Ramos (cell line): ENCODE measurements at regions not wholly inside any gene's neighbourhood (a gene's known extent, or its start where the extent isn't known, plus 50 kb on each side); places are given as distances from the start of the nearest gene placed in this dataset.
"Not testable (repeated sequence)": the region's sequence is repeated elsewhere in the genome, so short reads cannot be mapped to it uniquely, and the experiment has no call there.

Source experiments
- in situ Hi-C: fragments of 300-500 bp; cut with MboI; formaldehyde crosslinking; loops from one replicate; pipeline ENCODE4 v1.14.3; 2022; ENCODE audit warnings: low sequenced_read_pairs; ENCODE audit not compliant: unreplicated experiment

DNA sequence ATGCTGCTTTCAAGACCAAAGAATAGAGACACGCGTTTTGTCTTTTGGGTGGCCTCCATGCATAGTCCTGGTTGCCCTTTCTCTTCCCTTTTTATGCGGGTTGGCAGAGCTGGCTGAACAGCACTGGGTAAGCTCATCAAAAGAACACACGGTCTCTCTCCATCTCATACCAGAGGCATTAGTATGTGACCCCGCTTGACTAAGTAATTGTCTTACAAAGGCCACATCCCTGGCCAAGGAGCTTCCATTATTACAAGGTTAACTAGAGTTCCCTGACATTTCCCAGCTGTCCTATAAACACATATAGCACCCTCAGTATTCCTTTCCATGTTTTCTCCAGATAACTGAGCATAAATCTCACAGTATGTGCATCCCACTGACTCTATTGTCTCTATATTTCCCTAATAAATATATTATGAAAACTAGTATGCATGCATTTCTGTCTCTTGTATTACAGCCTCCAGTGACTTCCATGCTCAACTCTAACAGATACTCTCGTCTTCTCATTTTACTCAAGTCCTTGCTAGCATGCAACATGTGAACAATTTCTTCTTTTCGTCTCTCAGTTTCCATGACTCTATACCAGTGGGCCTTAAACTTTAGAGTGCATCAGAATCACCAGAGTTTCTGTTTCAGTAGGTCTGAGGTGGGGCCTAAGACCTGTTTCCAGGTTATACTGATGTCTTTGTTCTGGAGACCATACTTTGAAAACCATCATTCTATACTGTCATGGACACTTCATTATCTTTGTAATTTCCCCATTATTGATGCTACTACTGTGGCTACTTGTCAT, 247.7 kb upstream of the ARSJ start:
- in situ Hi-C loops: no loop called here

DNA sequence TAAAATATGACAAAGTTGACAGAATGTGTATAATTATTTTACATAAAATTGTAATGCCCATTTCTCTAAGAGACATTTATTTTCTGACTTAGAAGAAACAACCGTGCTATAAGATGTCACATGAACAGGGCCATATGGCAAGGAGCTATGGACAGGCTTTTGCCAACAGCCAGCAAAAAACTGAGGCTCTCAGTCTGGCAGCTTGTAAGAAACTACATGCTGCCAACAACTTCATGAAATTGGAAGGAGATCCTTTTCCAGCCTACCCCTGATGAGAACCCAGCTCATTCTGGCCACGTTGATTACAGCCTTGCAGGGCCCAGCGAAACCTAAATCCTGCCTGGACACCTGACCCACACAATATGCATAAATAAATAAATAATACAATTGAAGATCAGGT, 250.3 kb upstream of the ARSJ start:
- in situ Hi-C loops: no loop called here

DNA sequence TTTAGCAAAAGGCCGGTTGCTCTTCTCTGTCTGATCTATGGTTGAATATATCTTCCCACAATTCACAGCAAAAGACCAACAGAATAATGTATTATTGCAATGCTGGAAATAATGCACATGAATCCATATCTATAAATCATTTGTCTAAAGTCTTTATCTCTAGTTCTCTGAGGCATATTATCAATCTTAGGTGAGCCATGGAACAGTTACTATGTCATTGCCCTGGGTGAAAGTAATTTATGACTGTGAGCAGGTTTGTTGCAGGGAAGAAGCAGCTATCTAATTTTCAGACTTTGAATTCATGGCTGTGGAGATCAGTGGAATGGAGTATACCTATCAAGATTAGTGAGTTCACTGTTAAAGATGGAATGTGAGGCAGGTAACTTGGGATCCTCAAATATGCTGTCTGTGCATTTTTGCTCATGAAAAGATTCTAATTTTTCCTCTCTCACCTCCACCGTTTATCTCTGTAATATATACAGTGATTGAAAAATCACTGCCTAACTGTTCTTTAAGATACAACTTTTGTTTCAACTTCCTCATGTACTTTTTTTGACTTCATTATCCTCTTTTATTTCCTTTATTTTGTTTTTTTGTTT, 256.8 kb upstream of the ARSJ start:
- in situ Hi-C loops: no loop called here

DNA sequence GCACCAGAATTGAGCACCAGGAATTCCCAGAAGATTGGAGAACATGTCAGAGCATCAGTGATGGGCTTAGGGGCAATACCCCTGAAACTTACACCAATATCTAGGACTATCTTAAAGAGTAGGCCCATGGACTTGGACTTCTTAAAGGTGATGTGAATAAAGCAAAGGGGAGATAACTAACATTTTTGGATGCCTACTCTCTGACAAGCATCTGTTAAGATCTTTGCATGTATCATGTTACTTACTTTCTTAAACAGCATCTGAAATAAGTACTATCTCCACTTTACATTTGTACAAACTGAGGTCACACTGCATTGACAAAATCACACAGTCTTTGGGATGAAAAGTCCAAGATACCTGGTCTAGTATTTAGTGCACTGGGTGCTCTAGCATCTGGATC, 258.6 kb upstream of the ARSJ start:
- in situ Hi-C loops: no loop called here

DNA sequence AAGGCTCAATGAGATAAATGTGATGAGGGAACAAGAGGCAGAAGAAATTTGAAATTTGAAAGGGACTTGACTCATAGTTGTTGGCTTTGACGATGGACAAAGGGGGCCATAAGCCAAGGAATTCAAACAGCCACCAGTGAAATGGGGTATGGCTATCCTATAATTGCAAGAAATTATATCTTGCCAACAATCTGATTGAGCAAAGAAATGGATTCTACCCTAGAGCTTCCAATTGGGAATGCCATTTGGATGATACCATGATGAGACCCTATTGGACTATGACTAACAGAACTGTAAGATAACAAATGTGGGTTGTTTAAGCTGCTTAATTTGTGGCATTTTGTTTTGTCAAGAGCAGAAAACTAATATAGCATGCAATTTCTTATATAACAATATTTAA, 270.1 kb upstream of the ARSJ start:
- in situ Hi-C loops: no loop called here

DNA sequence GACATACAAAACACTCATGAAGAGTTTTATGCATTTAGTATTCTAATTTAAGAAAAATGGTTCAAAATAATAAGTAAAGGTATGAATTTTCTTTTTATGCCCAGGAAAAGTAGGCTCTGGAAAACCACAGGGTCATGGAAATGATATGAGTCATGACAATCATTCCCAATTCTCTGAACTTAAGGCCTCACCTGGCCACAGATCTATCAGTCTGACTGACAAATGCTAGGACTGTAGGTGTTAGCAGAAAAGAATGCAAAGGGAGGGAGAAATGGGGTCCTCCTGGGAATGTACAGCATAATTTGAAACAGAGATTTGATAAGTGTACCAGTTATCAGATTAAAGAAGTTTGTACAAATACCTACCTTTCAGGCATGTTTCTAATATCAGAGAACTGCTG, 270.5 kb upstream of the ARSJ start:
- in situ Hi-C loops: no loop called here

DNA sequence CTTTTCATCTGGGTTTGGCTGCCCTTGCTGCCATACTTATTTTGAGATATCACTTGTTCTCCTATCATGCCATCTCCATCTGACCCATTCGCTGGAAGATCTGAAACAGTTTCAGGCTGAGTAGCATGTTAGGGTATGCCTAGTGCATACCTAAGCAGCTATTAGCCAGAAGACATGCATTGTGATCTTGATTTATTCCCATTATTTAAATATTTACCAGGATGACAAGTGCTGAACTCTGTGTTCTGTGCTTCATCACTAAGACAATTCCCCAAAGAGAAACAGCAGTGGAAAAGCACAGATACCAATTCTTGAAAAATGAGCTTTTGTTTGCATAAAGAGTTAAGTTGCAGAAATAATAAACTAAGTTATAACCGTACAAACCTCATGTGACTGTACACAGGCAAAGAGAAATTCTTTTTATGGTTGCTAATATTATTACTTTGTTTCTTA, 271.0 kb upstream of the ARSJ start:
- in situ Hi-C loops: no loop called here

DNA sequence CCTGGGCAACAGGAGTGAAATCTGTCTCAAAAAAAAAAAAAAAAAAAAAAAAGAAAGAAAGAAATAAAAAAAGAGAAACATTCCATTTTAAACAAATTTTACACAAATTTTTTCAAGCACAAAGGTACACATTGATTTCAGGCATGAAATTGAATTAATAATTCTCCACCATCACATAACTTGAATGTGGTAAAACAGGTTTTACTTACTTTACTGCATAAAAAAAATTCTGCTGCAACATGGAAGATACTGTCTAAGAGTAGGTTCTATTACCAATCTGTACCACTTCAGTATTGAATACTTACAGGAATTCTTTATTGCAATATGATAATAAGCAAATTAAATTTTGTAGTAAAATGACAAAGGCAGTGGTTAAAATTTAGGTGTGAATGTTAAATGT, 271.6 kb upstream of the ARSJ start:
- in situ Hi-C loops: no loop called here

DNA sequence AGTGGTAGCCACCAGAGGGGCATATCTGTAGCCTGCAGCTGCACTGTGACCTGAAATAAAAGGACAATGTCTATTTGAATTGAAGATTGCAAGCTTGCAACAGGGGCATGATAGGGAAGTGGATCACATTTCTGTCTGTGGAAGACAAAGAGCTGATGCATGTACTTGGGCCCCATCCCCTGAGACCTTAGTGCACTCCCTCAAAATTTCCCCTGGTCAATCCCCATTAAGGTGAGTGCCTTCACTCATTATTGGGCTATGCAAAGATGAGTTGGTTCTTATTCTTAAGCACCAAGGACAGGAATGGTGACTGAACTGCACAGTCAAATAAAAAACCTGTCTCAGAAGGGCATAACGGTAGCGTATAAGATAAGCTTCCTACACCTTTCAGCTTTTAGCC, 273.1 kb upstream of the ARSJ start:
- in situ Hi-C loops: no loop called here

DNA sequence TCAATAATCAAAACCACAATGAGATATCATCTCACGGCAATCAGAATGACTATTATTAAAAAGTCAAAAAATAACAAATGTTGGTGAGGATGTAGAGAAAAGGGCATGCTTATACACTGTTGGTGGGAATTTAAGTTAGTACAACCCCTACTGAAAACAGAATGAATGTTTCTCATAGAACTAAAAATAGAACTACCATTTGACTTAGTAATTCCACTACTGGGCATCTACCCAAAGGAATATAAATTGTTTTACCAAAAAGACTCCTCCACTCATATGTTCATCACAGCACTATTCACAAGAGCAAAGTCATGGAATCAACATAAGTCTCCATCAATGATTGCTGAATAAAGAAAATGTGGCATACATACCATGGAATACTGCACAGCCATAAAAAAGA, 278.1 kb upstream of the ARSJ start:
- in situ Hi-C loops: no loop called here

DNA sequence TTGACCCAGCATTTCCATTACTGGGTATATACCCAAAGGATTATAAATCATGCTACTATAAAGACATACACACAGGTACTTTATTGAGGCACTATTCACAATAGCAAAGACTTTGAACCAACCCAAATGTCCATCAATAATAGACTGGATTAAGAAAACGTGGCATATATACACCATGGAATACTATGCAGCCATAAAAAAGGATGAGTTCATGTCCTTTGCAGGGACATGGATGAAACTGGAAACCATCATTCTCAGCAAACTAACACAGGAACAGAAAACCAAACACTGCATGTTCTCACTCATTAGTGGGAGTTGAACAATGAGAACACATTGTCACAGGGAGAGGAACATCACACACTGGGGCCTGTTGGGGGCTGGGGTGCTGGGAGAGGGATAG, 283.0 kb upstream of the ARSJ start:
- in situ Hi-C loops: not testable (repeated sequence)

DNA sequence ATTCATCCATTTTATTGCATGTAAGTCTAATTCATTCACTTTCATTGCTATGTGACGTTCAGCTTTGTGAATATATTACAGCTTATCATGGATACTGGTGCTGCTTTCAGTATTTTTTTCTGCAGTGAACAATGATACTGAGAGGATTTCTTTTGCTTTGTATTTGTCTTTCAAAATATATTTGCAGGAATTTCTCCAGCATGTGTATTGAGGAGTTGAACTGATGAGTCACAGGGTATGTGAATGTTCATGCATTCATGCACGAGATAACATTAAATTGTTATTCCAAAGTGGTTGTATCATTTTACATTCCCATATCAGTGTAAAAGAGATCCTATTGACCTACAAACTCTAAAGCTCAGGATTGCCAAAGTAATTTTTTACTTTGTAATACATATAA, 283.8 kb upstream of the ARSJ start:
- in situ Hi-C loops: no loop called here

DNA sequence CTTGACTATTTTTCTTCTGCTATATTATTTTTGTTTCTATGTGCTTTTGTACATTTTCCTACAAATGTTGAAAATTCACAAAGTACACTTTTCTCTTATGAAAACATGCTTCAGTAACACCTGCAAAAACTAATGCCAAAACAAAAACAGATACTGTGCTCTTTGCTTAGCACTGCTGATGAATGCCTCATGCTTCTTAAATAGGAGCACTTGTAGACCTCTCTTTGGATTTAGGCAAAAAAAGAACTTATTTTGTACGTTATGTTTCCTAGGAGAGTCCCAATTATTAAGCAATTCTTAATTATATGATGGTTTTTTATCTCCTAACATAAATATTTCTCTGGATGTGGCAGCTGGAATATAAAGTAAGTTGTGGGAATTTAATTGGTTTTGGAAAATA, 285.0 kb upstream of the ARSJ start:
- in situ Hi-C loops: no loop called here

DNA sequence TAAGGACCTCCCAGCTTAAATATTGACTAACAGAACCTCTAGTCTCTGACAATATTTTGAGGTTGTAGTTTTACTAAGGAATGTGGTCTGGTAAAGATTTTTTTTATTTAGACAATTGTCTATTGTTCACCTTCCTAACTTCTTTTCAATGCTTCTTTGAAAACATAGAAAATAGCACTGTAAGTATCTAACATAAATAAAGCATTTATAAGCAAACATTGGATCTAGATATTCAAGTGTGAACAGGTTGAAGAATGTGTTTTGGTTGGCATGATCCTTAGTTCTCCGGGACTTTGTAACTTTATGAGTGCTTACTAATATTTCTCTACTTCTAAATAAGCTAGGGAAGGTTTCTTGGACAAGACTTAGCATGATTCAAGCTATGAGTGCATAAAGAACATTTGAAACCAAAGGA, 285.4 kb upstream of the ARSJ start:
- in situ Hi-C loops: no loop called here

DNA sequence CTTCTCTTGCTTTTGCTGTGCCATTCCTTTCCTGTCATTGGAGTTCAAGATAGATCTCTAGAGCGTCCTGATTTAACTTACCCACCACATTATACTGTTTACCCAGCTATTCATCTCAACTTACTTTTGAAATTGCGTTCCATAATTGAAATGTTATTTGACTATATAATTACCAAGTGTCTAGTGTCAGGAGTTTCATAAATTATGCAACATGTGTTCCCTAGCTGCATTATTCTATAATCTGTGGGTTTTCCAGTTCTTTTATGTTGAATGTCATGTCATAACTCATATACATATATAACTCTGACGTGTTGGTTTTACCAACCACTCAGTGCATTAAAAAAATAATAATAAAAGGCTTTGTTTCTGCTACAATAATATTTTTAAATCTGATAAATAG, 285.9 kb upstream of the ARSJ start:
- in situ Hi-C loops: no loop called here

DNA sequence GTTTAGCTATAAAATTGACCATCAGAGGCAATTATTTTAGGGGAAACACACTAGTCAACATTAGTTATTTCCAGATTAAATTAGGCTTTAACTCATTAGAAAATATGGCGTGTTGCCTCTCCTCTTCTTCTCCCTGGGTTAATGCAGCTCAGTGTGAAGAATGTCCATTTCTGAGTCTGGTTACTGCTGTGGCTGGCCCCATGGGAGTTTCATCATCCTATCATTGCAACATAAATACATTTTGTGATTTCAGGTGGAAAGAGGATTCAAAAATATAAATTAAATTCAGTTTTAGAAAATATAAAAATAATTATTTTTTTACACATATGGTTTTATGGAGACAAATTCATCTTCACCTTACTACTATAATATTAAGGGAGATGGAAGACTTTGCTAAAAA, 288.5 kb upstream of the ARSJ start:
- in situ Hi-C loops: no loop called here

DNA sequence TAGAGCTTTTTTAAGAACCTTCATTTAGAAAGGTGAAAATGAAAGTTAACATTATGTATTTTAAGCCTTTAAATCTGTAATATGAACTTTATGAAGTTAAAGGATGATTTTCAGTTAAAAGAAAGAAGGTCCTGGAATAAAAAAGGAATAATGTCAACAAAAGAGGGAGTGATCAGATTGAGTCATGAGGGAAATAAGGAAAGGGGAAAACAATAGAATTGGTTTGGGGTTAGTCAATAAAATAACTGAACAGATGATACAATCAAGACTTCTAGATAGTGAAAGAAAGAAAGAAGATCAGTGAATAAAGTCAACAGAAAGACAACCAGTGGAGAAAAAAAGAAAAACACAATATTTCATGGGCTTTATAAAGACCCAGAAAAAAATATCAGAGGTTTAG, 291.6 kb upstream of the ARSJ start:
- in situ Hi-C loops: no loop called here

DNA sequence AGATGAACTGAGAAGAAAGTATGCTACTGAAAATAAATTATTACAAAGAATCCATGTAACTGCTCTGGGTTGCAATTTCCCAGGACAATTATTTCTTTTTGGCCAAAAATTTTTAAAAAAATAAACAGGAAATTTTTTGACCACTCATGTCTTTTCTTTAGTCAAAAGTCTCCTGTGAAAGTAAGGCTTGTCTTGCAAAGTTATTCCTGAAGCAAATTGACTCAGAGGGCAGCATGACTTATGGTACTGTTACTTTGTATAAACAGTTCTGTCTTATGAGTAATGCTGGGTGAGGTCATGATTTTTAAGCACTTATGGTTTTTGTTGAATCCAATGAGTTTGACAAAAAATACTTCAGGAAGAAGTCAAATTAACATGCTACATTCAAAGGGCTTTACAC, 292.8 kb upstream of the ARSJ start:
- in situ Hi-C loops: no loop called here

DNA sequence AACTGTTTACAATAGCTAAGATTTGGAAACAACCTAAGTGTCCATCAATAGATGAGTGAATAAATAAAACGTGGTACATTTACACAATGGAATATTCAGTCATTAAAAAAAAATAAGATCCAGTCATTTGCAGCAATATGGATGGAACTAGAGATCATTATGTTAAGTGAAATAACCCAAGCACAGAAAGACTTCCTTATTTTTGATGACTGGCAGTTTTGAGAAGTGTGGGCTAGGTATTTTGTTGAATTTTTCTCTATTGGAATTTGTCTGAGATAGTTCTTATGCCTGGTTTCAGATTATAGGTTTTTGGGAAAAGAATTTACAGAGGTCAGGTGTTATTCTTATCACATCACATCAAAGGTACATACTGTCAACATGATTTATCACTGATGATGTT, 293.8 kb upstream of the ARSJ start:
- in situ Hi-C loops: no loop called here

DNA sequence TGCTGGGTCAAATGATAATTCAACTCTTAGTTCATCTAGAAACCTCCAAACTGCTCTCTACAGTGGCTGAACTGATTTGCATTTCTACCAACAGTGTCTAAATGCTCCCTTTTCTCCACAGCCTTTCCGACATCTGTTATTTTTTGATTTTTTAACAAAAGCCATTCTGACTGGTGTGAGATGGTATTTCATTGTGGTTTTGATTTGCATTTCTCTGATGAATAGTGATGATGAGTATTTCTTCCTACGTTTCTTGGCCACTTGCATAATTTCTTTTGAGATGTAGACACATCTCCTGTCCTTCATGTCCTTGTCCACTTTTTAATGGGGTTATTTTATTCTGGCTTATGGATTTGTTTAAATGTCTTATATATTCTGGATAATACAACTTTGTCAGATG, 298.2 kb upstream of the ARSJ start:
- in situ Hi-C loops: no loop called here

DNA sequence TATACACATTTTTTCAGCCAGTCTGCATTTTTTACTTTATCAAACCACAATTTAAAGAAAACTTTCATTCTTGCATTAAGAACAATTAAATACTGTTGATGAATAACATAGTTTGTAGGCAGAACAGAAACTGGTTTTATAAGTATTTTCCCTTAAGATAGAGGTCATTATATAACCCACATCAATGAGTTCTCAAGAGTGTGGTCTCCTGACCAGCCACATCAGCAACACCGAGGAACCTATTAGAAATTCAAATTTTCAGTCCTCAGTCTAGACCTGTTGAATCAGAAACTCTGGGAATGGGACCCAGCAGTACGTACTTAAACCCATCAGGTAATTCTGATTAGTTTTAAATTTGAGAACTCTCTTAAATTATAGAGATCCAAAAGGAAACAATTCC, 299.6 kb upstream of the ARSJ start:
- in situ Hi-C loops: no loop called here

DNA sequence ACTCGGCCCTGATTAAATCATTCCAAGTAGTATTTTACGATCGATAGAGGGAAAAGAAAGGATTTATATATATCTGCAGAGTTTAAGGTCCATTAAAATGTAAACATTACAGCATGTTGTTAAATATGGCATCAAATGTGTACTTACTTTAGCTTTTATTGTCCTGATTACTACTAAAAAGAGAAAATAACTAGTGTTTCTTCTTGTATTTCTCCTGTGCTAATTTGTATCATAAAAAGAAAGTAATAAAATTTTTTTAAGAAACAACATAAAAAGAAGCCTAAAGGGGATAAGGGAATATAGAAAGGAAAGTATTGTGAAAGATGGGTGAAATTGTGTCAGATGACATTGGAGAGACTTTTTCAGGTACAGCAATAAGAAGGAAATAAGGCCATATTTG, 300.3 kb upstream of the ARSJ start:
- in situ Hi-C loops: no loop called here
